SKM-1 (cell line): ENCODE measurements at regions not wholly inside any gene's neighbourhood (a gene's known extent, or its start where the extent isn't known, plus 50 kb on each side); places are given as distances from the start of the nearest gene placed in this dataset.
"Not testable (repeated sequence)": the region's sequence is repeated elsewhere in the genome, so short reads cannot be mapped to it uniquely, and the experiment has no call there.

Experiments used
- DNase-seq: peaks from one replicate; lab custom pipeline; 2025; ENCODE audit not compliant: unreplicated experiment; lab: John Stamatoyannopoulos, UW

- no peak for DNase-seq
Observed at GRCh38 chr9:32067261-32067660, 317.2 kb upstream of the ACO1 start.

GRCh38 chr9:32069169-32069813, 315.2 kb upstream of the ACO1 start:
- no peak for DNase-seq

GRCh38 chr9:32069969-32070368, 314.5 kb upstream of the ACO1 start:
- DNase-seq, result no peak

- no peak for DNase-seq
Observed at GRCh38 chr9:32072570-32072969, 311.9 kb upstream of the ACO1 start.

- no peak for DNase-seq
Observed at GRCh38 chr9:32092031-32092430, 292.4 kb upstream of the ACO1 start.

GRCh38 chr9:32117291-32117690, 267.2 kb upstream of the ACO1 start:
- DNase-seq, result no peak

GRCh38 chr9:32128546-32128945, 255.9 kb upstream of the ACO1 start:
- no peak for DNase-seq

GRCh38 chr9:32130709-32131108, 253.7 kb upstream of the ACO1 start:
- DNase-seq, result not testable (repeated sequence)

- DNase-seq, result no peak
Observed at GRCh38 chr9:32136700-32137339, 247.6 kb upstream of the ACO1 start.

- DNase-seq, result no peak
Observed at GRCh38 chr9:32142074-32142473, 242.4 kb upstream of the ACO1 start.

GRCh38 chr9:32148553-32148952, 235.9 kb upstream of the ACO1 start:
- not testable (repeated sequence) for DNase-seq

- DNase-seq, result no peak
Observed at GRCh38 chr9:32161209-32161608, 223.2 kb upstream of the ACO1 start.

GRCh38 chr9:32161720-32162119, 222.7 kb upstream of the ACO1 start:
- no peak for DNase-seq

GRCh38 chr9:32166316-32166715, 218.1 kb upstream of the ACO1 start:
- DNase-seq, result not testable (repeated sequence)

GRCh38 chr9:32171339-32171738, 213.1 kb upstream of the ACO1 start:
- no peak for DNase-seq

- no peak for DNase-seq
Observed at GRCh38 chr9:32172256-32172655, 212.2 kb upstream of the ACO1 start.

- no peak for DNase-seq
Observed at GRCh38 chr9:32177396-32177795, 207.0 kb upstream of the ACO1 start.

GRCh38 chr9:32180597-32180996, 203.8 kb upstream of the ACO1 start:
- DNase-seq, result no peak

- no peak for DNase-seq
Observed at GRCh38 chr9:32200241-32200640, 184.2 kb upstream of the ACO1 start.

GRCh38 chr9:32200896-32201295, 183.5 kb upstream of the ACO1 start:
- no peak for DNase-seq

- DNase-seq, result not testable (repeated sequence)
Observed at GRCh38 chr9:32209164-32209563, 175.3 kb upstream of the ACO1 start.

- no peak for DNase-seq
Observed at GRCh38 chr9:32218100-32218767, 166.2 kb upstream of the ACO1 start.
